Stomach smooth muscle (tissue), 2 donors: ENCODE measurements at regions not wholly inside any gene's neighbourhood (a gene's known extent, or its start where the extent isn't known, plus 50 kb on each side); places are given as distances from the start of the nearest gene placed in this dataset.
"Not testable (repeated sequence)": the region's sequence is repeated elsewhere in the genome, so short reads cannot be mapped to it uniquely, and the experiment has no call there.

Experiments used
- H3K27ac ChIP-seq: one replicate; pipeline ENCODE4 v1.7.0; 2013; ENCODE audit warnings: mild to moderate bottlenecking, low read length, inconsistent platforms
- H3K27me3 ChIP-seq, 2 donors: one replicate each; pipeline ENCODE4 v1.7.0; 2013; ENCODE audit warnings: low read length in 2 of 2; ENCODE audit not compliant: insufficient read depth in 2 of 2, control insufficient read depth in 1 of 2
- H3K36me3 ChIP-seq, 2 donors: one replicate each; pipeline ENCODE4 v1.7.0; 2013; ENCODE audit warnings: low read length in 2 of 2; ENCODE audit not compliant: control insufficient read depth in 2 of 2, insufficient read depth in 2 of 2
- H3K4me1 ChIP-seq: one replicate; pipeline ENCODE4 v1.7.0; 2013; ENCODE audit warnings: low read length; ENCODE audit not compliant: control insufficient read depth, insufficient read depth
- H3K4me3 ChIP-seq, 2 donors: one replicate each; pipeline ENCODE4 v1.7.0; 2013; ENCODE audit warnings: low read length in 2 of 2
- H3K9ac ChIP-seq, 2 donors: one replicate each; pipeline ENCODE4 v1.7.0; 2013; ENCODE audit warnings: low read length in 2 of 2, mild to moderate bottlenecking in 1 of 2
- H3K9me3 ChIP-seq, 2 donors: one replicate each; pipeline ENCODE4 v1.7.0; 2013; ENCODE audit warnings: low read length in 2 of 2; ENCODE audit not compliant: control insufficient read depth in 2 of 2
- donor health status: healthy.
- donor health status: Pancreatic carcinoma.

- no peaks in the 10 kb centered on the region for H3K9me3 ChIP-seq
- H3K4me3 ChIP-seq, result no peak overlapping the region
- H3K36me3 ChIP-seq, result no peaks in the 10 kb centered on the region
- H3K4me1 ChIP-seq, result peaks cover 2% of the 10 kb centered on the region
- no peak overlapping the region for H3K9ac ChIP-seq
- H3K27ac ChIP-seq, result no peak overlapping the region
- no peaks in the 10 kb centered on the region for H3K27me3 ChIP-seq
Observed at GRCh38 chr10:35963685-35964084, 321.6 kb upstream of the FZD8 start.

GRCh38 chr10:35961501-35961900 lies 319.4 kb upstream of the FZD8 start:
- no peak overlapping the region for H3K4me3 ChIP-seq

GRCh38 chr10:35959252-35959651 lies 317.2 kb upstream of the FZD8 start:
- H3K27me3 ChIP-seq, result no peaks in the 10 kb centered on the region
- no peak overlapping the region for H3K27ac ChIP-seq
- peaks cover 8% of the 10 kb centered on the region for H3K4me1 ChIP-seq
- H3K9ac ChIP-seq, result no peak overlapping the region
- no peaks in the 10 kb centered on the region for H3K36me3 ChIP-seq
- no peaks in the 10 kb centered on the region for H3K9me3 ChIP-seq
- H3K4me3 ChIP-seq, result no peak overlapping the region

More at GRCh38 chr10:35961501-35961900, 319.4 kb upstream of the FZD8 start:
- no peak overlapping the region for H3K27ac ChIP-seq
- peaks cover 8% of the 10 kb centered on the region for H3K4me1 ChIP-seq
- H3K27me3 ChIP-seq, result no peaks in the 10 kb centered on the region
- no peaks in the 10 kb centered on the region for H3K36me3 ChIP-seq
- no peaks in the 10 kb centered on the region for H3K9me3 ChIP-seq
- no peak overlapping the region for H3K9ac ChIP-seq

GRCh38 chr10:35958609-35959008 lies 316.5 kb upstream of the FZD8 start:
- not testable (repeated sequence) for H3K27ac ChIP-seq, H3K4me3 ChIP-seq, H3K36me3 ChIP-seq, H3K9ac ChIP-seq, H3K4me1 ChIP-seq, H3K27me3 ChIP-seq, H3K9me3 ChIP-seq

- no peak overlapping the region for H3K4me3 ChIP-seq
- no peak overlapping the region for H3K9ac ChIP-seq
- H3K4me1 ChIP-seq, result no peaks in the 10 kb centered on the region
- no peaks in the 10 kb centered on the region for H3K36me3 ChIP-seq
- no peaks in the 10 kb centered on the region for H3K9me3 ChIP-seq
- no peaks in the 10 kb centered on the region for H3K27me3 ChIP-seq
- H3K27ac ChIP-seq, result no peak overlapping the region
Observed at GRCh38 chr10:35950701-35951100, 308.6 kb upstream of the FZD8 start.

- Histone ChIP-seq H3K27me3 (no peaks in the 10 kb centered on the region), H3K9me3 (no peaks in the 10 kb centered on the region), H3K36me3 (no peaks in the 10 kb centered on the region), H3K4me1 (no peaks in the 10 kb centered on the region), H3K9ac (no peak overlapping the region), H3K27ac (no peak overlapping the region), H3K4me3 (no peak overlapping the region)
Observed at GRCh38 chr10:35950226-35950625, 308.1 kb upstream of the FZD8 start.

- Histone ChIP-seq H3K27me3 (no peaks in the 10 kb centered on the region), H3K9ac (no peak overlapping the region), H3K4me3 (no peak overlapping the region), H3K27ac (no peak overlapping the region), H3K36me3 (no peaks in the 10 kb centered on the region), H3K9me3 (no peaks in the 10 kb centered on the region), H3K4me1 (no peaks in the 10 kb centered on the region)
Observed at GRCh38 chr10:35949811-35950211, 307.7 kb upstream of the FZD8 start.

GRCh38 chr10:35946556-35946955 lies 304.5 kb upstream of the FZD8 start:
- Histone ChIP-seq H3K27ac (no peak overlapping the region), H3K9ac (no peak overlapping the region), H3K4me3 (no peak overlapping the region), H3K36me3 (no peaks in the 10 kb centered on the region), H3K27me3 (no peaks in the 10 kb centered on the region), H3K9me3 (no peaks in the 10 kb centered on the region), H3K4me1 (no peaks in the 10 kb centered on the region)

GRCh38 chr10:35942057-35942456 lies 300.0 kb upstream of the FZD8 start:
- H3K9ac ChIP-seq, result no peak overlapping the region
- no peak overlapping the region for H3K27ac ChIP-seq
- no peaks in the 10 kb centered on the region for H3K27me3 ChIP-seq

GRCh38 chr10:35940141-35941041 lies 298.3 kb upstream of the FZD8 start:
- Histone ChIP-seq H3K4me3 (no peak overlapping the region), H3K4me1 (no peaks in the 10 kb centered on the region), H3K36me3 (no peaks in the 10 kb centered on the region), H3K27ac (no peak overlapping the region), H3K27me3 (no peaks in the 10 kb centered on the region), H3K9ac (no peak overlapping the region), H3K9me3 (no peaks in the 10 kb centered on the region)

More at GRCh38 chr10:35942057-35942456, 300.0 kb upstream of the FZD8 start:
- Histone ChIP-seq H3K9me3 (no peaks in the 10 kb centered on the region), H3K4me3 (no peak overlapping the region), H3K4me1 (no peaks in the 10 kb centered on the region), H3K36me3 (no peaks in the 10 kb centered on the region)

GRCh38 chr10:35938160-35938559 lies 296.1 kb upstream of the FZD8 start:
- Histone ChIP-seq H3K4me3 (no peak overlapping the region), H3K27me3 (no peaks in the 10 kb centered on the region), H3K27ac (no peak overlapping the region), H3K9me3 (no peaks in the 10 kb centered on the region), H3K36me3 (no peaks in the 10 kb centered on the region), H3K4me1 (no peaks in the 10 kb centered on the region), H3K9ac (no peak overlapping the region)
